ENCODE measurements at regions not wholly inside any gene's neighbourhood (a gene's known extent, or its start where the extent isn't known, plus 50 kb on each side); places are given as distances from the start of the nearest gene placed in this dataset.

GRCh38 chr3:194220901-194221326 lies 85.0 kb downstream of the HES1 start:
- peaks cover 6% of the 10 kb centered on the region; the same call in 1 of the 2 replicates for H3K4me1 ChIP-seq (ENCODE audit: insufficient read depth, low read length)

GRCh38 chr3:194221336-194221735 lies 85.4 kb downstream of the HES1 start:
- Histone ChIP-seq H3K27me3 (ENCODE audit: insufficient read depth, low read length) (peaks cover 23% of the 10 kb centered on the region), H3K4me1 (ENCODE audit: insufficient read depth, low read length) (peaks cover 6% of the 10 kb centered on the region; the same call in 1 of the 2 replicates), H3K4me3 (ENCODE audit: low read length) (no peak overlapping the region), H3K9me3 (ENCODE audit: insufficient read depth, low read depth, low read length) (no peaks in the 10 kb centered on the region), H3K9ac (ENCODE audit: low read depth, low read length) (no peak overlapping the region), H3K27ac (ENCODE audit: low read length) (no peak overlapping the region), H3K36me3 (ENCODE audit: insufficient read depth, low read depth, low read length) (no peaks in the 10 kb centered on the region)

More at GRCh38 chr3:194220901-194221326, 85.0 kb downstream of the HES1 start:
- Histone ChIP-seq H3K27me3 (ENCODE audit: insufficient read depth, low read length) (peaks cover 18% of the 10 kb centered on the region), H3K4me3 (ENCODE audit: low read length) (no peak overlapping the region), H3K27ac (ENCODE audit: low read length) (no peak overlapping the region), H3K9me3 (ENCODE audit: insufficient read depth, low read depth, low read length) (no peaks in the 10 kb centered on the region), H3K9ac (ENCODE audit: low read depth, low read length) (no peak overlapping the region), H3K36me3 (ENCODE audit: insufficient read depth, low read depth, low read length) (no peaks in the 10 kb centered on the region)

GRCh38 chr3:194223951-194224350 lies 88.0 kb downstream of the HES1 start:
- H3K9ac ChIP-seq (ENCODE audit: low read depth, low read length), result no peak overlapping the region
- peaks cover 6% of the 10 kb centered on the region; the same call in 1 of the 2 replicates for H3K4me1 ChIP-seq (ENCODE audit: insufficient read depth, low read length)
- peaks cover 23% of the 10 kb centered on the region for H3K27me3 ChIP-seq (ENCODE audit: insufficient read depth, low read length)
- no peaks in the 10 kb centered on the region for H3K9me3 ChIP-seq (ENCODE audit: insufficient read depth, low read depth, low read length)
- H3K36me3 ChIP-seq (ENCODE audit: insufficient read depth, low read depth, low read length), result no peaks in the 10 kb centered on the region
- no peak overlapping the region for H3K4me3 ChIP-seq (ENCODE audit: low read length)
- H3K27ac ChIP-seq (ENCODE audit: low read length), result no peak overlapping the region

- Histone ChIP-seq H3K9ac (ENCODE audit: low read depth, low read length) (no peak overlapping the region), H3K27me3 (ENCODE audit: insufficient read depth, low read length) (peaks cover 20% of the 10 kb centered on the region), H3K9me3 (ENCODE audit: insufficient read depth, low read depth, low read length) (no peaks in the 10 kb centered on the region), H3K36me3 (ENCODE audit: insufficient read depth, low read depth, low read length) (no peaks in the 10 kb centered on the region), H3K4me1 (ENCODE audit: insufficient read depth, low read length) (peaks cover 6% of the 10 kb centered on the region; the same call in 1 of the 2 replicates), H3K27ac (ENCODE audit: low read length) (no peak overlapping the region), H3K4me3 (ENCODE audit: low read length) (no peak overlapping the region)
These were observed 88.8 kb downstream of the HES1 start for GRCh38 chr3:194224471-194225417.

GRCh38 chr3:194225418-194225812 lies 89.5 kb downstream of the HES1 start:
- no peak overlapping the region for H3K4me3 ChIP-seq (ENCODE audit: low read length)
- no peaks in the 10 kb centered on the region for H3K36me3 ChIP-seq (ENCODE audit: insufficient read depth, low read depth, low read length)
- H3K27me3 ChIP-seq (ENCODE audit: insufficient read depth, low read length), result peaks cover 20% of the 10 kb centered on the region
- H3K9ac ChIP-seq (ENCODE audit: low read depth, low read length), result no peak overlapping the region
- no peak overlapping the region for H3K27ac ChIP-seq (ENCODE audit: low read length)
- no peaks in the 10 kb centered on the region for H3K9me3 ChIP-seq (ENCODE audit: insufficient read depth, low read depth, low read length)
- H3K4me1 ChIP-seq (ENCODE audit: insufficient read depth, low read length), result peaks cover 6% of the 10 kb centered on the region; the same call in 1 of the 2 replicates

- H3K4me1 ChIP-seq (ENCODE audit: insufficient read depth, low read length), result peaks cover 6% of the 10 kb centered on the region; the same call in 1 of the 2 replicates
- no peak overlapping the region for H3K27ac ChIP-seq (ENCODE audit: low read length)
- no peak overlapping the region for H3K4me3 ChIP-seq (ENCODE audit: low read length)
- no peaks in the 10 kb centered on the region for H3K9me3 ChIP-seq (ENCODE audit: insufficient read depth, low read depth, low read length)
- H3K27me3 ChIP-seq (ENCODE audit: insufficient read depth, low read length), result peaks cover 20% of the 10 kb centered on the region
- H3K36me3 ChIP-seq (ENCODE audit: insufficient read depth, low read depth, low read length), result no peaks in the 10 kb centered on the region
- H3K9ac ChIP-seq (ENCODE audit: low read depth, low read length), result no peak overlapping the region
These were observed 90.2 kb downstream of the HES1 start for GRCh38 chr3:194225988-194226663.

GRCh38 chr3:194231929-194232832 lies 96.2 kb downstream of the HES1 start:
- no peaks in the 10 kb centered on the region for H3K36me3 ChIP-seq (ENCODE audit: insufficient read depth, low read depth, low read length)
- H3K4me1 ChIP-seq (ENCODE audit: insufficient read depth, low read length), result peaks cover 5% of the 10 kb centered on the region; the same call in 1 of the 2 replicates
- no peak overlapping the region for H3K27ac ChIP-seq (ENCODE audit: low read length)
- no peaks in the 10 kb centered on the region; the same call in 1 of the 2 replicates for H3K27me3 ChIP-seq (ENCODE audit: insufficient read depth, low read length)
- H3K4me3 ChIP-seq (ENCODE audit: low read length), result no peak overlapping the region
- H3K9ac ChIP-seq (ENCODE audit: low read depth, low read length), result no peak overlapping the region
- no peaks in the 10 kb centered on the region for H3K9me3 ChIP-seq (ENCODE audit: insufficient read depth, low read depth, low read length)

- no peaks in the 10 kb centered on the region for H3K36me3 ChIP-seq (ENCODE audit: insufficient read depth, low read depth, low read length)
- H3K4me1 ChIP-seq (ENCODE audit: insufficient read depth, low read length), result peaks cover 5% of the 10 kb centered on the region; the same call in 1 of the 2 replicates
- H3K4me3 ChIP-seq (ENCODE audit: low read length), result no peak overlapping the region
- H3K9ac ChIP-seq (ENCODE audit: low read depth, low read length), result no peak overlapping the region
- H3K27ac ChIP-seq (ENCODE audit: low read length), result no peak overlapping the region
- H3K27me3 ChIP-seq (ENCODE audit: insufficient read depth, low read length), result no peaks in the 10 kb centered on the region; the same call in 1 of the 2 replicates
- no peaks in the 10 kb centered on the region for H3K9me3 ChIP-seq (ENCODE audit: insufficient read depth, low read depth, low read length)
These were observed 97.2 kb downstream of the HES1 start for GRCh38 chr3:194233150-194233549.

- H3K4me1 ChIP-seq (ENCODE audit: insufficient read depth, low read length), result peaks cover 5% of the 10 kb centered on the region; the same call in 1 of the 2 replicates
- no peaks in the 10 kb centered on the region for H3K27me3 ChIP-seq (ENCODE audit: insufficient read depth, low read length)
- H3K9ac ChIP-seq (ENCODE audit: low read depth, low read length), result no peak overlapping the region
- H3K36me3 ChIP-seq (ENCODE audit: insufficient read depth, low read depth, low read length), result no peaks in the 10 kb centered on the region
- H3K4me3 ChIP-seq (ENCODE audit: low read length), result no peak overlapping the region
- no peak overlapping the region for H3K27ac ChIP-seq (ENCODE audit: low read length)
- no peaks in the 10 kb centered on the region for H3K9me3 ChIP-seq (ENCODE audit: insufficient read depth, low read depth, low read length)
These were observed 99.2 kb downstream of the HES1 start for GRCh38 chr3:194235160-194235559.

GRCh38 chr3:194237110-194237509 lies 101.2 kb downstream of the HES1 start:
- H3K9ac ChIP-seq (ENCODE audit: low read depth, low read length), result no peak overlapping the region
- H3K27ac ChIP-seq (ENCODE audit: low read length), result no peak overlapping the region
- H3K4me3 ChIP-seq (ENCODE audit: low read length), result no peak overlapping the region
- H3K9me3 ChIP-seq (ENCODE audit: insufficient read depth, low read depth, low read length), result no peaks in the 10 kb centered on the region
- H3K27me3 ChIP-seq (ENCODE audit: insufficient read depth, low read length), result no peaks in the 10 kb centered on the region
- no peaks in the 10 kb centered on the region for H3K36me3 ChIP-seq (ENCODE audit: insufficient read depth, low read depth, low read length)
- peaks cover 3% of the 10 kb centered on the region; the same call in 1 of the 2 replicates for H3K4me1 ChIP-seq (ENCODE audit: insufficient read depth, low read length)

GRCh38 chr3:194240766-194241165 lies 104.8 kb downstream of the HES1 start:
- Histone ChIP-seq H3K27ac (ENCODE audit: low read length) (no peak overlapping the region), H3K9ac (ENCODE audit: low read depth, low read length) (no peak overlapping the region), H3K27me3 (ENCODE audit: insufficient read depth, low read length) (no peaks in the 10 kb centered on the region), H3K9me3 (ENCODE audit: insufficient read depth, low read depth, low read length) (no peaks in the 10 kb centered on the region), H3K4me1 (ENCODE audit: insufficient read depth, low read length) (no peaks in the 10 kb centered on the region), H3K36me3 (ENCODE audit: insufficient read depth, low read depth, low read length) (no peaks in the 10 kb centered on the region), H3K4me3 (ENCODE audit: low read length) (no peak overlapping the region)
